Spleen (tissue), 7 donors: ENCODE measurements at regions not wholly inside any gene's neighbourhood (a gene's known extent, or its start where the extent isn't known, plus 50 kb on each side); places are given as distances from the start of the nearest gene placed in this dataset.
A peak's percentile ranks its signal among the peaks of the same experiment; 100 is the strongest.

Experiments used
- CTCF ChIP-seq, 11 experiments: fragments of 200-600 bp in 7 of 11; fragments of 450-650 bp in 4 of 11; sonication (generic) in 4 of 11; IDR thresholded peaks in 8 of 11; conservative IDR thresholded peaks in 3 of 11; 1 replicate in 7 of 11; 2 replicates in 4 of 11; pipeline versions ENCODE4 v1.4.0 to v1.8.0; 2016 to 2021; ENCODE audit warnings: antibody characterized with exemption in 11 of 11, inconsistent platforms in 4 of 11, mild to moderate bottlenecking in 1 of 11
- POLR2A ChIP-seq, 3 donors: fragments of 450-650 bp; IDR thresholded peaks; one replicate each; pipeline ENCODE4 v1.5.1; 2017; ENCODE audit warnings: antibody characterized with exemption in 3 of 3, mild to moderate bottlenecking in 1 of 3
- POLR2AphosphoS5 ChIP-seq, 3 donors: sonication (generic); formaldehyde crosslinking; IDR thresholded peaks; one replicate each; pipeline ENCODE4 v1.5.1; 2017; ENCODE audit warnings: antibody characterized with exemption in 3 of 3
- donor health status: DM: no; HTN: no; CAD: no; lungs with moderate emphysema.
- donor health status: DM: no; HTN: no; CAD: no.
- donor health status: DM: no; HTN: no; CAD: no.

GRCh38 chr13:108155185-108156106 is 59.9 kb downstream of the LIG4 start:
- TF ChIP-seq POLR2A (IDR thresholded peaks at IDR 0.05) = no peak
- peak; percentile 33 to 80 (median 66) for TF ChIP-seq CTCF (IDR thresholded peaks at IDR 0.05 in 8 of 11, conservative IDR thresholded peaks at IDR 0.05 in 3 of 11)
- no peak for TF ChIP-seq POLR2AphosphoS5 (IDR thresholded peaks at IDR 0.05)
